Kidney (tissue), 13 donors: ENCODE measurements at regions not wholly inside any gene's neighbourhood (a gene's known extent, or its start where the extent isn't known, plus 50 kb on each side); places are given as distances from the start of the nearest gene placed in this dataset.

Experiments
- DNase-seq, 5 donors: peaks; one replicate each; pipeline ENCODE4 v3.0.0-alpha.2; 2013 to 2020
- FAIRE-seq: peaks from 2 replicates; lab custom pipeline; 2012; peaks lifted over from hg19 to GRCh38; lab: Jason Lieb, UNC
- H3K27ac ChIP-seq, 2 donors: one replicate each; pipeline ENCODE4 v1.7.0; 2013; ENCODE audit warnings: low read depth in 2 of 2, low read length in 2 of 2, inconsistent platforms in 1 of 2
- H3K27me3 ChIP-seq: one replicate; pipeline ENCODE4 v1.7.1; 2013; ENCODE audit warnings: low read length, inconsistent platforms; ENCODE audit not compliant: control insufficient read depth, insufficient read depth
- H3K36me3 ChIP-seq, 3 donors: one replicate each; pipeline versions ENCODE4 v1.7.0 to v1.7.1; 2013; ENCODE audit warnings: low read length in 3 of 3, control low read depth in 1 of 3, inconsistent platforms in 1 of 3; ENCODE audit not compliant: insufficient read depth in 3 of 3, control insufficient read depth in 2 of 3
- H3K4me1 ChIP-seq, 3 donors: one replicate each; pipeline versions ENCODE4 v1.7.0 to v1.7.1; 2013; ENCODE audit warnings: low read length in 3 of 3, inconsistent platforms in 1 of 3, low read depth in 1 of 3; ENCODE audit not compliant: control insufficient read depth in 2 of 3, insufficient read depth in 2 of 3
- H3K4me3 ChIP-seq, 3 donors: one replicate each; pipeline versions ENCODE4 v1.7.0 to v1.8.1; 2013; ENCODE audit warnings: low read length in 3 of 3, control low read depth in 1 of 3, inconsistent platforms in 1 of 3
- H3K9ac ChIP-seq, 3 donors: one replicate each; pipeline versions ENCODE4 v1.7.0 to v1.7.1; 2013; ENCODE audit warnings: low read length in 3 of 3, control low read depth in 1 of 3, inconsistent platforms in 1 of 3
- H3K9me3 ChIP-seq, 3 donors: one replicate each; pipeline versions ENCODE4 v1.7.0 to v1.7.1; 2013; ENCODE audit warnings: low read length in 3 of 3, control low read depth in 1 of 3, inconsistent platforms in 1 of 3; ENCODE audit not compliant: control insufficient read depth in 2 of 3, insufficient read depth in 1 of 3
- intact Hi-C: fragments of 100-400 bp; cut with DNase I; formaldehyde crosslinking; loops from one replicate; pipeline ENCODE4 v1.11.1; 2022
- TF ChIP-seq, protein P1 (sequence below): IDR thresholded peaks from 3 replicates; pipeline ENCODE4 v1.5.1; 2012; ENCODE audit warnings: mild to moderate bottlenecking, moderate library complexity, borderline replicate concordance; ENCODE audit not compliant: insufficient read depth; ENCODE audit errors: extremely low read depth
- donor health status: control.
- donor health status: control.
- donor health status: control.
- donor health status: control.
- donor health status: control.
- donor health status: DM: yes; HTN: yes; CAD: no.
- donor health status: Normal renal cell carcinoma (clear cell type).

DNA sequence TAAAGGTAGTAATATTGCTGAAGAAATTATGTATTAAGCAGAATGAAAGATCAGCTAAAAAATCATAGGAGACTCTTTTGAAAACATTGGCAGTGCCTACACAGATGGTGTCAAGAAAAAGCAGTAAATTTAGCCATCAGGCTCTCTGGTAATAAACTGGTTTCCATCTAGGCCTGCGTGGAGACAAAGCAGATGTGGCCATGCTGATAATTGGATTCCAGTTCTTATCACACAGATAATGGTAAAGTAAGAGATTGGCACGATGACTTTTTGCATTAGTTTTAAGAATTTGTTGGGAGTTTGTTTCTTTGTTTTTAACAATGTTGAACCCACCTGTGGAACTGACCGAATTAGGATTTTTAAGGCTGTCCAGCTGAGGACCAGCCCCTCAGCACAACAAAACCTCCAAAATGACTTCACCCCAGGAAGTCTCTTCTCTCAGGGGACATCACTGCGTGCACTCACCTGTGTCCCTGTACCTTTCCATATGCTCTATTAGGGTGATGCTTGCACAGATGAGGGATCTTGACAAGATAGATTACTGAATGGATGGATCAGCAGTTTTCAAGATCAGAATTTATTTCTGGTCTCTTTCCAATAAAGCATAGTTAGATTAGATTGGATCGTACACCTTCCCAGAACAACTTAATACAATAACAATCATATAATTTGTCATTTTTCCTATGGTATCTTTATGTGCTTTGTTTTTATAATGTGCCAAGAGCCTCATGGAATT is 69.1 kb upstream of the DNAJC10 start:
- intact Hi-C loops: no loop called here
- Histone ChIP-seq H3K4me3 (no peak overlapping the region), H3K36me3 (no peaks in the 10 kb centered on the region), H3K9me3 (no peaks in the 10 kb centered on the region), H3K27me3 (no peaks in the 10 kb centered on the region), H3K9ac (no peak overlapping the region), H3K27ac (no peak overlapping the region), H3K4me1 (no peaks in the 10 kb centered on the region)
- TF ChIP-seq, protein P1, sequence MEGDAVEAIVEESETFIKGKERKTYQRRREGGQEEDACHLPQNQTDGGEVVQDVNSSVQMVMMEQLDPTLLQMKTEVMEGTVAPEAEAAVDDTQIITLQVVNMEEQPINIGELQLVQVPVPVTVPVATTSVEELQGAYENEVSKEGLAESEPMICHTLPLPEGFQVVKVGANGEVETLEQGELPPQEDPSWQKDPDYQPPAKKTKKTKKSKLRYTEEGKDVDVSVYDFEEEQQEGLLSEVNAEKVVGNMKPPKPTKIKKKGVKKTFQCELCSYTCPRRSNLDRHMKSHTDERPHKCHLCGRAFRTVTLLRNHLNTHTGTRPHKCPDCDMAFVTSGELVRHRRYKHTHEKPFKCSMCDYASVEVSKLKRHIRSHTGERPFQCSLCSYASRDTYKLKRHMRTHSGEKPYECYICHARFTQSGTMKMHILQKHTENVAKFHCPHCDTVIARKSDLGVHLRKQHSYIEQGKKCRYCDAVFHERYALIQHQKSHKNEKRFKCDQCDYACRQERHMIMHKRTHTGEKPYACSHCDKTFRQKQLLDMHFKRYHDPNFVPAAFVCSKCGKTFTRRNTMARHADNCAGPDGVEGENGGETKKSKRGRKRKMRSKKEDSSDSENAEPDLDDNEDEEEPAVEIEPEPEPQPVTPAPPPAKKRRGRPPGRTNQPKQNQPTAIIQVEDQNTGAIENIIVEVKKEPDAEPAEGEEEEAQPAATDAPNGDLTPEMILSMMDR: no peak
- FAIRE-seq (no peak), DNase-seq (no peak)

DNA sequence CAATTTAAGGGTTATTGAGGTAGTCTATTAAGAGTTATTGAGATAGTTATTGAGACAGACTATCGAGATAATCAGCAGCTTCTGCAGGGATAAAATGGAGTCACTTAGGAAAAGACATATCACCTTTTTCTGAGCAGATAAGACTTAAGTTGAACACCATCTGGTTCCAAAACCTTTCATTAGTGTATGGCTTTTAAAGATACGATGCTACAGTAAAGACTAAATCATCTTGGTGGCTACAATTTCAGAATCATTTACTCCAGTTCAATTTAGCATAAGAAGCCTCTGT is 68.6 kb upstream of the DNAJC10 start:
- TF ChIP-seq, protein P1: no peak
- Histone ChIP-seq H3K27ac (no peak overlapping the region), H3K4me3 (no peak overlapping the region), H3K9me3 (no peaks in the 10 kb centered on the region), H3K36me3 (no peaks in the 10 kb centered on the region), H3K9ac (no peak overlapping the region), H3K4me1 (no peaks in the 10 kb centered on the region), H3K27me3 (no peaks in the 10 kb centered on the region)
- DNase-seq: no peak
- no peak for FAIRE-seq
- intact Hi-C loops: no loop called here

DNA sequence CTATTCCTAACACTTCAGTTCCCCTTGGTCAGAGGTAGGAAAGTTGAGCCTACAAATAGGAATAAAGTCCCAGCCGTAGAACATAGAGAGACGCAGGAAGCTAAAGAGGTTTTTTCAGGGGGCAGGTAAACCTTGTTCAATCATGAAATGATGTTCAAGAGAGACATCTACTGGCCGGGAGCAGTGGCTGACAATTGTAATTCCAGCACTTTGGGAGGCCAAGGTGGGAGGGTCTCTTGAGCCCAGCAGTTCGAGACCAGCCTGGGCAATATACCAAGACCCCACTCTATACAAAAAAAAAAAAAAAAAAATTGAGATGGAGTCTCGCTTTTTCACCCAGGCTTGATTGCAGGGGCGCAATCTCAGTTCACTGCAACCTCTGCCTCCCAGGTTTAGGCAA is 66.7 kb upstream of the DNAJC10 start:
- H3K27ac ChIP-seq: no peak overlapping the region
- no peak overlapping the region for H3K4me3 ChIP-seq
- H3K36me3 ChIP-seq: no peaks in the 10 kb centered on the region
- H3K9me3 ChIP-seq: no peaks in the 10 kb centered on the region
- TF ChIP-seq, protein P1: peak; percentile 35
- no peaks in the 10 kb centered on the region for H3K27me3 ChIP-seq
- H3K9ac ChIP-seq: peak overlapping the region in 1 of 3 donors; percentile 41
- H3K4me1 ChIP-seq: no peaks in the 10 kb centered on the region
- intact Hi-C loops: no loop called here
- peak in 4 of 5 donors; percentile 31 to 55 (median 50) for DNase-seq
- no peak for FAIRE-seq

DNA sequence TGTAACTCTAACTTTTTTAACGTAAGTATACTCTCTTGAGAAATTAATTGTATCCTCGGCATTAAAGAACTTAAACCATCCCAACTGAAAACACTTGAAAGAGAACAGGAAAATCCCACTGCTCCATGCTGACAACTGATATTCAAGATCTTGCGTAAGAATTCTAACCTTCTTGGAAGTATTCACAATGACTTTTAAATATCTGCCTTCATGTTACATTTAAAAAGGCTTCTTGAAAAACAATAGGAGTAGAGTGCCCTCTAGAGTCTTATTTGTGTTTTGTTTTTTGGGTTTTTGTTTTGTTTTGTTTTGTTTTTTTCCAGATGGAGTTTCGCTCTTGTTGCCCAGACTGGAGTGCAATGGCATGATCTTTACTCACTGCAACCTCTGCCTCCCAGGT is 65.4 kb upstream of the DNAJC10 start:
- H3K9ac ChIP-seq: no peak overlapping the region
- H3K27ac ChIP-seq: no peak overlapping the region
- no peaks in the 10 kb centered on the region for H3K4me1 ChIP-seq
- H3K9me3 ChIP-seq: no peaks in the 10 kb centered on the region
- H3K4me3 ChIP-seq: no peak overlapping the region
- intact Hi-C loops: loop anchor here (5.0 kb wide), 1 partner anchor 463 kb away; no protein-coding TSS in a partner anchor
- DNase-seq (peak in 2 of 5 donors; percentile 62 to 75), FAIRE-seq (peak; percentile 93)
- TF ChIP-seq, protein P1: peak; percentile 35
- no peaks in the 10 kb centered on the region for H3K36me3 ChIP-seq
- H3K27me3 ChIP-seq: no peaks in the 10 kb centered on the region
